GM19372 (cell line): ENCODE measurements at regions not wholly inside any gene's neighbourhood (a gene's known extent, or its start where the extent isn't known, plus 50 kb on each side); places are given as distances from the start of the nearest gene placed in this dataset.
"Not testable (repeated sequence)": the region's sequence is repeated elsewhere in the genome, so short reads cannot be mapped to it uniquely, and the experiment has no call there.

ENCODE experiments used
- ATAC-seq: cut with Tn5 transposase; IDR thresholded peaks from one replicate; pipeline ENCODE4 v1.9.1; 2021; ENCODE audit warnings: mild to moderate bottlenecking, low read depth, moderate library complexity; ENCODE audit not compliant: unreplicated experiment

DNA sequence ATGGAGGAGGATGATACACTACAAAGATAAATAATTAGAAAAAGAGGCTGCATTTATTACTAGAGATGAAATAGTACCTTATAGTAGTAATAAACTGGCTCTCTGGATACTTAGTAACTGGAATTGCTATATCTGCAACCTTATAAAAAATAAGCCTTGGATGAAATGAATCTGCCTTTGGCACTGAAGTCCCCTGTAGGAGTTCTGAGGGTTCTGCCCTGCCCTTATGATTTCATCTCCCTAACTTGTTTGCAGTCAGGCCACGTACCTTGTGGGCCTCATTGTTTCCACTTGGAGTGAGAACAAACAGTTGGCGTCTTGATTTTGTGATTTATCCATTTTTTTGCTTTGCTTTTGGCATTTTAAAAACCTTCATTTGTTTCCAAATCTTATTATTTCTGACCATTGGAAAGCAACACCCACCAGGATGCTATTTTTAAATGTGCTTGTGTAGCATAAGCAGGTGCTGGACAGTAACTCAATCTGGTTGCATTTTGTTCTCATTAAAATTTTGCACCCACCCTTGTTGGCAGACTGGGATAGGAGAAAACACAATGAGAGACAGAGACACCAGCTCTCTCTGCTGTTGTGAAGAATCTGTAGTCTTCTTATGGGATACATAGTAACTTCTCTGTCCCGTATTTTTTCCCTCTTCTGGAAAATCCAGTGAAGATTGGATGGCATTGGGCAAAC is 518.9 kb upstream of the SGCD start:
- ATAC-seq = no peak

DNA sequence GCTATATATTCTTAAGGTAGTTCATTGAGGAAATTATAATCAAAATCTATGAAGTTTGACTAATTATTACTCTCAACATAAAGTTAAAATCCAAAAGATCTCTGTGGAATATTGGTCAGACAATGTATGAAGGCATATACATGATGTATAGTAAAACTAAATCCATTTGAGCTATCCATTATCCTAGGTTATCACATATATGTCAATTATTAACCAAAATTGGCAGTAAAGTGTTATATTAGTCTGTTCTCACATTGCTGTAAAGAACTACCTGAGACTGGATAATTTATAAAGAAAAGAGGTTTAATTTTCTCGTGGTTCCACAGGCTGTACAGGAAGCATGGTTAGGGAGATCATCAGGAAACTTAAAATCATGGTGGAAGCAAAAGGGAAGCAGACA is 511.7 kb upstream of the SGCD start:
- no peak for ATAC-seq

- ATAC-seq = no peak
Observed at GRCh38 chr5:155822177-155822576, 504.8 kb upstream of the SGCD start.

DNA sequence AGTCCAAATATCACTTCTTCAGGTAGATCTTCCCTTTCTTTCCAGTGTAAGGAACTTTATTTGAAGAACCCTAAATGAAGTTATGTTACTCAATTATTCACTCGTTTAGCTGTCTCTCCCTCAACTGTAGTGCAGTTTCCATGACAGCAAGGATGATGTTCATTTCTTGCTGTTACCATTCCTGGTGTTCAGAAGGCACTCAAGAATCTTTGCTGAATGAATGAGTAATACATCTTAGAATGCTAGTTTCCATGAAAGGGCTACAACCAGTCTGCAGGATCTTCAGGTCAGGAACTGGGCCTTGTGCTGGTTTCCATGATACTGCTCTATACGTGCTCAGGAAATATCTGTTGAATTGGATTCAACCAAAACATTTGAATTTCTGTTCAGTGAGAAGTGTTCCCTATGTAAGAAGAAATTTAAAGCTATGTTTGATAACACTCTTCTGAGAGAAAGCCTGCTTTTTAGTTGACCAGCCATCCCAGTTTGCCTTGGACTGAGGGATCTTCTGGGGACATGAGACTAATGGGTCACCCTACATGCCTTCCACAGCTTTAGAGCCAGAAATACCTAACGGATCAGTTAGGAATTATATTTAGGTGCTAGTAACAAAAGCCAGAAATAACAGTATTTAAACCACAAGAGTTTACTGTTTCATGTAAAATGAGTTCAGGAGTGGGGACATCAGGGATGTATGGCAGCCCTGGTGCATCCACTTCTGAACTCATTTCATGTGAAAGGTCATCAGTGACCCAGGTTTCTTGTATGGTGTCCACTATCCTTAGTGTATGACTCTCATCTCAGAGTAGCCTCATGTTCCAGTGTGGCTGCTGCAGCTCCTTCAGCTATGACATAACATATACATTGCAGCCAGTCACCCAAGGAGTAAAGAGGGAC is 500.1 kb upstream of the SGCD start:
- no peak for ATAC-seq

DNA sequence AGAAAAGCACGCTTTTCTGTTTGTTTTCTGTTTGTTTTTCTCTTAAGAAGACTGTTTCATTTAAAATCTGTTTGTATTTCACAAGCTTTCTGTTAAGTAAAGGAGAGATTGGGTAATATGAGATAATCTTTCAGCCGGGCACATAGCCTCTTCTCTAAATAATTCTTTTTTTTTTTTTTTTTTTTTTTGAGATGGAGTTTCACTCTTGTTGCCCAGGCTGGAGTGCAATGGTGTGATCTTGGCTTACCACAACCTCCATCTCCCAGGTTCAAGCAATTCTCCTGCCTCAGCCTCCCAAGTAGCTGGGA is 499.5 kb upstream of the SGCD start:
- not testable (repeated sequence) for ATAC-seq

- peak; percentile 63 for ATAC-seq
Observed at GRCh38 chr5:155827949-155828348, 499.0 kb upstream of the SGCD start.

GRCh38 chr5:155831491-155831890 is 495.5 kb upstream of the SGCD start:
- ATAC-seq = no peak

GRCh38 chr5:155833287-155833686 is 493.7 kb upstream of the SGCD start:
- no peak for ATAC-seq

DNA sequence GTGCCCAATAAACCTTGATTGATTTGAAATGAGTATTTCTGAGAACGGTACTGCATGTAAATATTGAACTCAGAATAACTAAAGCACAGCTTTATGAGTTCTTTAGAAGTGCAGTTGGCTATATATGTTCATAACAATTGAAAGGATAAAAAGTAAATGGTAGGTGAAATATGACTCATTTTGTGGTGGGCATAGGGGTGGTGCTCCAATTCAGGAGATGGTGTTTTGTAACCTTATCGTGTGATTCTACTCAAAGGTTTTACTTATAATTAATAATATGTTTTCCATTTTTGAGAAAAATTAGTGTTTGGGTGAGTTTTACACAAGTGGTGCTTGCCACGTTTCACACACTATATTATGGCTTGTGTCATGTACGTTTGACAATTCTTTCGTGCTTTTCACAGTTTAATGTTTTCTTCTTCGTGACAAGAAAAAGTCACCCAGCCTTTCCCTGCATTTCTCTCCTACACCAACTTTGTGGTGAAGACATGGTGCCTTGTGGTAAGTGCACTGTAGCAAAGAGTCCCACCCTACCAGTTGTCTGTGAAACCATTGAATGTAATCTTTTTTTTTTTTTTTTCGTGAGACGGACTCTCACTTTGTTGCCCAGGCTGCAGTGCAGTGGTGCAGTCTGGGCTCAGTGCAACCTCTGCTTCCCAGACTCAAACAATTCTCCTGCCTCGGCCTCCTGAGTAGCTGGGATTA is 492.5 kb upstream of the SGCD start:
- ATAC-seq = no peak

GRCh38 chr5:155836089-155836803 is 490.7 kb upstream of the SGCD start:
- ATAC-seq = no peak

DNA sequence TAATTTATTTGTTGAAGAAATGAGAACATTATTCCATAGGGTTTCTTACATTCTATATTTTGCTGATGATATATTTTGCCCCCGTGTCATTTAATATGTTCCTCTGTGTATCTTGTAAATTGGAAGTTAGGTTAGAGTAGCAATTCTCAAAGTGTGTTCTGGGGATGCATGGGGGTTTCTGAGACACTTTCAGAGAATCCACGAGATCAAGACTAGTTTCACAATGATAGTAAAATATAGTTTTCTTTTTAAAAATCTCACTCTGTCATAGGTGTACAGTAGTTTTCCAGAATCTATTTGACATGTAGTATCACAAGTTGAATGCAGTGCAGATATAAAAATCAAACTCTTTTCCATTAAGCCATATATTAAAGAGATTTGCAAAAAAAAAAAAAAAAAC is 488.6 kb upstream of the SGCD start:
- ATAC-seq = no peak

DNA sequence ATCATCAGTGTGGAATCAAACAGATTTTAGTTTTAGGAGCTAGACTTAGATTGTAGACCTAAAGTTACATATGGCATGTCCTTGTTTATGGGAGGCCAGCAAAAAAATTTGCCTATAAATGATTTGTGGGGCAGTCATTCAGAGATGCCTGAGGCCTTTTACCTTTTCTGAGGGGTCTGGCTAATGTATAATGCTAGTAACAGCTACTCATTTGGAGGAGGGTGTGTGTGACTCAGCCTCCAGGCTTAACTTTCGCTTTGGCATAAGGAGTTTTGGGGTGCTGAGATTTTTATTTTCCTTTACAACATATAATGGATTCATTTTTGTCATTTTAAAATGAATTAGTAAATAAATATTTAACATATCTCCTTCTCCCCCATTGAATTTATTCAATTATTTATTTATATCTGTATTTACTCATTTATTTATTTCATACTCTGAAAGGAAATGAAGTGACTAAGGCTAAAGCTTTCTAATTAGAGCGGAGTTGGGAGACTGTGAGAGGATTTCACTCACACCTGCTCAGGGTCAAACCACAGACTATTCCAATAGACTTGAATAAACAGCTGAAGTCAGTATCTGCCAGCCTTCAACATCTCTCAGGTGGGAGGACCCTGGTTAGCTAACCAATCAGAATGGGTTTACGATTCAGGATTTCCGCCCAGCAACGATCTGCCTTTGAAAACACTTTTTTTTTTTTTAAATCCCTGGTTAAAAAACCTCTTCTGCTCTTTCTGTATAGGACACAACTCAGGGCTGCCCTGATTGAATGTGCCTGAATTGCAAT is 487.5 kb upstream of the SGCD start:
- no peak for ATAC-seq

- no peak for ATAC-seq
Observed at GRCh38 chr5:155844542-155844941, 482.4 kb upstream of the SGCD start.

- no peak for ATAC-seq
Observed at GRCh38 chr5:155850370-155850769, 476.6 kb upstream of the SGCD start.

DNA sequence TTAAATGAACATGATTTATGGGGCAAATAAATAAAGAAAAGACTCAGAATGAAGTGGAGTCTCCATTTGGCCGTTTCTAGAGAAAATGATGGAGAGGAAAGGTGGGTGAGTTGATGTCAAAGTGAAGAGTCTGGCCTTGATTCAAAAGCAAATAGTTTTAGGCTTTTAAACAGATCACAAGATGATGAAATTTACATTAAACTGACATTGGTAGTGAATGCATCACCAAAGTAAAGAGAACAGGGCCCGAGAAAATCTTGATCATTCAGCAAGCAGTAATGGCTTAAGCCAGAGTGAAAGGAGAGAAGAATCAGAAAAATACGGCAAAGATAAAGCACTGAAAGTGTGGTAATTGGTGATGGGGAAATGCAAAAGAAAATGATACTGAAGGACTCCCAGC is 460.0 kb upstream of the SGCD start:
- ATAC-seq = no peak

DNA sequence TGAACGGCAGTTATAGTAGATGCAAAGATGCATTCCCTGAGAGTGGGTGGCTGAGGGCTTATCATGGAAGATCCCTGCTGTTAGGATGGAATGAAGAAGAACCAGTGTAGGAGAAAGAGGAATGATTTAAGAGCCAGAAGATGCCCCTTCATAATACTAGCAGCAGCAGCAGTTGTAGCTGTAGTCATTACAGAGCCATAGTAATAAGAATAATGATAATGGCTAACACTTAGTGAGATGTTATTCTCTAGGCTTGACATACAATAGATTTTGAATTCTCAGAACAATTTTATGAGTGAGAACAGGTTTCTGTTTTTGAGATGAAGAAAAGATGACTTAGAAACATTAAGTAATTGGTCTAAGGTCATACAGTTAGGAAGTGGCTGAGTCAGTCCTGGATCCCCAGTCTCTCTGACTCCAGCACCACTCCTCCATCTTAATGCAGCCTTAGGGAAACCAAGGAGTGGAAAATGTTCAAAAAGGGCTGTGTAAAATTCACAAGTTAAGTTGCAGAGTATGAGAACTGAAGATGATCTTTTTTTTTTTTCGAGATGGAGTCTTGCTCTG is 459.4 kb upstream of the SGCD start:
- ATAC-seq = no peak

DNA sequence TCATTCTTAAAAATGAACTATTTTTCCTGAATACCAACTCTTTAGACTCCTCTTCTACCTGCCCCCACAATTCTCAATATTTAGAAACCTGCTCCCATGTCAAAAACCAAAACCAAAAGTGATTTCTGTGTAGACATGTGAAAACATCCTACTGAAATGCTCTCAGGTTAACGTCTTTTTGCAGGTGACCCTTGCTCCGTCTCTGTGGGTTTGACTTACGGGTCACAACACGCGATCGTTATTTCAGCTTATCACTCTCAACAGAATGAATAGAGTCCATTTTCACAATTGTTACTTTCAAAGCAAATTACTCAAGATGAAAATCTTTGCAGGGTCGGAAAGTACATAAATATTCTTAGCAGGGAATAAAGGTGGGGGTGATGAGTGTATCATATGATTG is 456.3 kb upstream of the SGCD start:
- no peak for ATAC-seq

DNA sequence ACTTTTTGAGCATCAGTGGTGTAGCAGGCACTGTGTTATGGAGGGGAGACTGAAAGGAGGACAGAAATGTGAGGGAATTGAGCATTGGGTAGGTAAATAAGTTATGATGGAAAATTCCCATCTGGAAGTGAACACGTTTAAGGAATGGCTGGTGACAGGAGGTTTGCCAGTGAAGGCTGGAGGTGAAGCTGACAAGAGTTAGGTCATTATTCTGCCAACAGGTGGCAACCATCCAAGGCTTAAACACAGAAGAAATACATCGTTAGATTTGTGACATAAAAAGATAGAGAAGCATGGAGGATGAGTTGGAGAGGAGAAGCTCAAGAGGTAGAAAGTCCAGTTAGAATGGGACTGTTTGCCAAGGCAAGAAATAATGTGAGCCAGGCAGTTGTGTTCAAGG is 455.3 kb upstream of the SGCD start:
- ATAC-seq = no peak

DNA sequence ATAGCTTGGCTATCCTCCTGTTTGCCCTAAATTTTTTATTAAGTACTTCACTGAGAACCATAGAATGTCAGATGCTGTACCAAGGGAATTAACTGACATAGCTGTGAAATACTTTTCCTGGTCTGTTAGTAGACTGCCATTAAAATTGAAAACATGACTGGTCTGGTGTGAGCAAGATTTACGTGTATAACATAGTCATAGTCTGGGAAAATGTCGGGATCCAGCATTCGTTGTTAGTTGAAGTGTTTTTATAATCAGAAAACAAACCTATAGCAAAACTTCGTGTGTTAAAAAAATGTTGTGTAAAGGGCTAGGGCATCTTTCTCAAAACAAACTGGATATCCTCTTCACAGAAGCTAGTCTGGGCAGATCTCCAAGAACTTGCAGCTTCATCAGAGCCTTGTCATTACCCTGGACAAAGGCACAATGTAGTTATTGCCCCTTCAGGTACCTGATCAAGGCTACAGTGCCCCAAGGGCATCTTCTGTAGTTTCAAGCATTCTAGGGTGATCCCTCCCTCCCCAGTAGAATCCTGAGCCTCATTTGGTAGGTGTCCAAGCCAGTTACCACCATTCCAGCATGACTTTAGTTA is 454.2 kb upstream of the SGCD start:
- no peak for ATAC-seq
